ENCODE measurements at regions not wholly inside any gene's neighbourhood (a gene's known extent, or its start where the extent isn't known, plus 50 kb on each side); places are given as distances from the start of the nearest gene placed in this dataset.

DNA sequence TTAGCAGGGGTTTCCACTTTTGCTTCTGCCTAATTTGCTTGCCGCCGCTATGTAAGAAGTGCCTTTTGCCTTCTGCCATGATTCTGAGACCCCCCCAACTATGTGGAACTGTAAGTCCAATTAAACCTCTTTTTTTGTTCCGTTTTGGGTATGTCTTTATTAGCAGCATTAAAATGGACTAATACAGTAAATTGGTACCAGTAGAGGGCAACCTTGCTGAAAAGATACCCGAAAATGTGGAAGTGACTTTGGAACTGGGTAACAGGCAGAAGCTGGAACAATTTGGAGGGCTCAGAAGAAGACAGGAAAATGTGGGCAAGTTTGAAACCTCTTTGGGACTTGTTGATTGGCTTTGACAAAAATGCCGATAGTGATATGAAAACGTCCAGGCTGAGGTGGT, 216.1 kb upstream of the FSIP2 start:
- TF ChIP-seq POLR2A (IDR thresholded peaks at IDR 0.05; ENCODE audit: low read depth, low read length), result no peak
- TF ChIP-seq, protein P1, sequence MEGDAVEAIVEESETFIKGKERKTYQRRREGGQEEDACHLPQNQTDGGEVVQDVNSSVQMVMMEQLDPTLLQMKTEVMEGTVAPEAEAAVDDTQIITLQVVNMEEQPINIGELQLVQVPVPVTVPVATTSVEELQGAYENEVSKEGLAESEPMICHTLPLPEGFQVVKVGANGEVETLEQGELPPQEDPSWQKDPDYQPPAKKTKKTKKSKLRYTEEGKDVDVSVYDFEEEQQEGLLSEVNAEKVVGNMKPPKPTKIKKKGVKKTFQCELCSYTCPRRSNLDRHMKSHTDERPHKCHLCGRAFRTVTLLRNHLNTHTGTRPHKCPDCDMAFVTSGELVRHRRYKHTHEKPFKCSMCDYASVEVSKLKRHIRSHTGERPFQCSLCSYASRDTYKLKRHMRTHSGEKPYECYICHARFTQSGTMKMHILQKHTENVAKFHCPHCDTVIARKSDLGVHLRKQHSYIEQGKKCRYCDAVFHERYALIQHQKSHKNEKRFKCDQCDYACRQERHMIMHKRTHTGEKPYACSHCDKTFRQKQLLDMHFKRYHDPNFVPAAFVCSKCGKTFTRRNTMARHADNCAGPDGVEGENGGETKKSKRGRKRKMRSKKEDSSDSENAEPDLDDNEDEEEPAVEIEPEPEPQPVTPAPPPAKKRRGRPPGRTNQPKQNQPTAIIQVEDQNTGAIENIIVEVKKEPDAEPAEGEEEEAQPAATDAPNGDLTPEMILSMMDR (IDR thresholded peaks at IDR 0.05; ENCODE audit: extremely low read depth in 1 of 2, insufficient read depth in 1 of 2, low read depth in 1 of 2, low read length in 2 of 2), result no peak
- no peak for TF ChIP-seq POLR2AphosphoS5 (IDR thresholded peaks at IDR 0.05; ENCODE audit: insufficient read depth, low read depth, low read length)
- TF ChIP-seq EZH2 (IDR thresholded peaks at IDR 0.05; ENCODE audit: borderline replicate concordance, low read depth, low read length, severe bottlenecking), result no peak
- no peak for TF ChIP-seq MAX (IDR thresholded peaks at IDR 0.05; ENCODE audit: insufficient read depth, insufficient read length)

All from endothelial cell of umbilical vein (primary cell).